ENCODE measurements at regions not wholly inside any gene's neighbourhood (a gene's known extent, or its start where the extent isn't known, plus 50 kb on each side); places are given as distances from the start of the nearest gene placed in this dataset.

GRCh38 chr2:120859814-120860578, 124.3 kb downstream of the GLI2 start:
- no peak for TF ChIP-seq EP300 (IDR thresholded peaks at IDR 0.05; ENCODE audit: borderline replicate concordance in 1 of 2, control insufficient read depth in 1 of 2, low read depth in 2 of 2, low read length in 2 of 2)
- no peak for TF ChIP-seq CTCF (IDR thresholded peaks at IDR 0.05 in 2 of 3, conservative IDR thresholded peaks at IDR 0.05 in 1 of 3; ENCODE audit: control insufficient read depth in 2 of 3, extremely low read depth in 1 of 3, insufficient read depth in 1 of 3, low read depth in 3 of 3, low read length in 3 of 3)
- TF ChIP-seq SMC3 (IDR thresholded peaks at IDR 0.05; ENCODE audit: borderline replicate concordance, low read length) = no peak
- TF ChIP-seq PKNOX1 (IDR thresholded peaks at IDR 0.05) = no peak
- TF ChIP-seq MTA3 (IDR thresholded peaks at IDR 0.05; ENCODE audit: borderline replicate concordance, low read length) = no peak
- no peak for TF ChIP-seq NFYB (IDR thresholded peaks at IDR 0.05; ENCODE audit: insufficient read depth, low read depth, low read length)
- TF ChIP-seq NR2C2 (IDR thresholded peaks at IDR 0.05; ENCODE audit: borderline replicate concordance, control insufficient read depth, insufficient read length, low read depth) = no peak
- no peak for TF ChIP-seq LARP7 (IDR thresholded peaks at IDR 0.05)
- no peak for TF ChIP-seq ATF2 (IDR thresholded peaks at IDR 0.05; ENCODE audit: low read length)
- TF ChIP-seq EZH2 (IDR thresholded peaks at IDR 0.05; ENCODE audit: borderline replicate concordance, control insufficient read depth, low read depth, low read length) = no peak
- TF ChIP-seq HDGF (IDR thresholded peaks at IDR 0.05) = no peak
- TF ChIP-seq SPI1 (IDR thresholded peaks at IDR 0.05; ENCODE audit: borderline replicate concordance, insufficient read depth, low read depth, low read length) = no peak
- TF ChIP-seq POLR2A (IDR thresholded peaks at IDR 0.05; ENCODE audit: low read depth, low read length) = no peak
